Adrenal gland (tissue), 5 donors: ENCODE measurements at regions not wholly inside any gene's neighbourhood (a gene's known extent, or its start where the extent isn't known, plus 50 kb on each side); places are given as distances from the start of the nearest gene placed in this dataset.

Source experiments
- POLR2A ChIP-seq, 2 donors: fragments of 450-650 bp; IDR thresholded peaks; one replicate each; pipeline ENCODE4 v1.6.1; 2017; ENCODE audit warnings: antibody characterized with exemption in 2 of 2, mild to moderate bottlenecking in 2 of 2, moderate library complexity in 1 of 2
- TF ChIP-seq, protein P1 (sequence below), 6 experiments: fragments of 450-650 bp in 4 of 6; fragments of 200-600 bp in 2 of 6; sonication (generic) in 1 of 6; IDR thresholded peaks; 1 replicate in 5 of 6; 2 replicates in 1 of 6; pipeline versions ENCODE4 v1.5.1 to v1.8.0; 2016 to 2021; ENCODE audit warnings: antibody characterized with exemption in 6 of 6, mild to moderate bottlenecking in 2 of 6, moderate library complexity in 1 of 6
- donor health status: DM: no; HTN: no; CAD: no.

GRCh38 chr14:61628016-61628725 lies 67.1 kb upstream of the HIF1A start:
- TF ChIP-seq, protein P1, sequence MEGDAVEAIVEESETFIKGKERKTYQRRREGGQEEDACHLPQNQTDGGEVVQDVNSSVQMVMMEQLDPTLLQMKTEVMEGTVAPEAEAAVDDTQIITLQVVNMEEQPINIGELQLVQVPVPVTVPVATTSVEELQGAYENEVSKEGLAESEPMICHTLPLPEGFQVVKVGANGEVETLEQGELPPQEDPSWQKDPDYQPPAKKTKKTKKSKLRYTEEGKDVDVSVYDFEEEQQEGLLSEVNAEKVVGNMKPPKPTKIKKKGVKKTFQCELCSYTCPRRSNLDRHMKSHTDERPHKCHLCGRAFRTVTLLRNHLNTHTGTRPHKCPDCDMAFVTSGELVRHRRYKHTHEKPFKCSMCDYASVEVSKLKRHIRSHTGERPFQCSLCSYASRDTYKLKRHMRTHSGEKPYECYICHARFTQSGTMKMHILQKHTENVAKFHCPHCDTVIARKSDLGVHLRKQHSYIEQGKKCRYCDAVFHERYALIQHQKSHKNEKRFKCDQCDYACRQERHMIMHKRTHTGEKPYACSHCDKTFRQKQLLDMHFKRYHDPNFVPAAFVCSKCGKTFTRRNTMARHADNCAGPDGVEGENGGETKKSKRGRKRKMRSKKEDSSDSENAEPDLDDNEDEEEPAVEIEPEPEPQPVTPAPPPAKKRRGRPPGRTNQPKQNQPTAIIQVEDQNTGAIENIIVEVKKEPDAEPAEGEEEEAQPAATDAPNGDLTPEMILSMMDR (IDR thresholded peaks at IDR 0.05): no peak
- TF ChIP-seq POLR2A (IDR thresholded peaks at IDR 0.05): no peak
